Breast epithelium (tissue), 4 donors: ENCODE measurements at regions not wholly inside any gene's neighbourhood (a gene's known extent, or its start where the extent isn't known, plus 50 kb on each side); places are given as distances from the start of the nearest gene placed in this dataset.

Experiments
- DNase-seq, 2 donors: peaks; one replicate each; pipeline ENCODE4 v3.0.0-alpha.2; 2019; ENCODE audit warnings: low spot score in 2 of 2
- H3K27ac ChIP-seq, 2 donors: fragments of 200-600 bp; sonication (generic) in 1 of 2; one replicate each; pipeline ENCODE4 v1.5.1; 2016 to 2019; ENCODE audit warnings: mild to moderate bottlenecking in 1 of 2
- H3K27me3 ChIP-seq, 2 donors: fragments of 200-600 bp; sonication (generic) in 1 of 2; one replicate each; pipeline versions ENCODE4 v1.5.1 to v1.6.0; 2017 to 2019; ENCODE audit warnings: control low read depth in 1 of 2, mild to moderate bottlenecking in 1 of 2
- H3K36me3 ChIP-seq: fragments of 200-600 bp; one replicate; pipeline ENCODE4 v1.5.1; 2019
- H3K4me1 ChIP-seq, 2 donors: fragments of 200-600 bp; sonication (generic); one replicate each; pipeline ENCODE4 v1.5.1; 2016 to 2019; ENCODE audit warnings: control low read depth in 1 of 2
- H3K4me3 ChIP-seq, 3 donors: fragments of 200-600 bp; sonication (generic); 1 replicate in 2 of 3; 2 replicates in 1 of 3; pipeline ENCODE4 v1.5.1; 2016 to 2019; ENCODE audit warnings: mild to moderate bottlenecking in 3 of 3, moderate library complexity in 2 of 3
- H3K9me3 ChIP-seq, 2 donors: fragments of 200-600 bp; sonication (generic) in 1 of 2; one replicate each; pipeline ENCODE4 v1.5.1; 2016 to 2019; ENCODE audit warnings: control low read depth in 1 of 2
- CTCF ChIP-seq, 3 donors: fragments of 450-650 bp; IDR thresholded peaks; one replicate each; pipeline ENCODE4 v1.5.1; 2016 to 2017; ENCODE audit warnings: antibody characterized with exemption in 3 of 3, mild to moderate bottlenecking in 3 of 3, moderate library complexity in 3 of 3
- POLR2A ChIP-seq: fragments of 450-650 bp; IDR thresholded peaks from one replicate; pipeline ENCODE4 v1.6.1; 2016; ENCODE audit warnings: antibody characterized with exemption, mild to moderate bottlenecking, moderate library complexity
- POLR2AphosphoS5 ChIP-seq, 3 donors: sonication (generic); formaldehyde crosslinking; IDR thresholded peaks; one replicate each; pipeline ENCODE4 v1.6.1; 2017; ENCODE audit warnings: antibody characterized with exemption in 3 of 3
- intact Hi-C: fragments of 100-400 bp; cut with DNase I; formaldehyde crosslinking; loops from one replicate; pipeline ENCODE4 v1.15.1; 2023; ENCODE audit warnings: low total_unique reads

- H3K27me3 ChIP-seq: no peaks in the 10 kb centered on the region
- no peak for TF ChIP-seq POLR2AphosphoS5 (IDR thresholded peaks at IDR 0.05)
- H3K36me3 ChIP-seq: no peaks in the 10 kb centered on the region
- no peak overlapping the region for H3K4me3 ChIP-seq
- no peak overlapping the region for H3K27ac ChIP-seq
- no peak for DNase-seq
- H3K9me3 ChIP-seq: no peaks in the 10 kb centered on the region
- intact Hi-C loops: loop anchor here (5.0 kb wide), 1 partner anchor 1057 kb away; no protein-coding TSS in a partner anchor
- no peaks in the 10 kb centered on the region for H3K4me1 ChIP-seq
Observed at GRCh38 chr6:139649128-139649527, 274.7 kb upstream of the CITED2 start.

DNA sequence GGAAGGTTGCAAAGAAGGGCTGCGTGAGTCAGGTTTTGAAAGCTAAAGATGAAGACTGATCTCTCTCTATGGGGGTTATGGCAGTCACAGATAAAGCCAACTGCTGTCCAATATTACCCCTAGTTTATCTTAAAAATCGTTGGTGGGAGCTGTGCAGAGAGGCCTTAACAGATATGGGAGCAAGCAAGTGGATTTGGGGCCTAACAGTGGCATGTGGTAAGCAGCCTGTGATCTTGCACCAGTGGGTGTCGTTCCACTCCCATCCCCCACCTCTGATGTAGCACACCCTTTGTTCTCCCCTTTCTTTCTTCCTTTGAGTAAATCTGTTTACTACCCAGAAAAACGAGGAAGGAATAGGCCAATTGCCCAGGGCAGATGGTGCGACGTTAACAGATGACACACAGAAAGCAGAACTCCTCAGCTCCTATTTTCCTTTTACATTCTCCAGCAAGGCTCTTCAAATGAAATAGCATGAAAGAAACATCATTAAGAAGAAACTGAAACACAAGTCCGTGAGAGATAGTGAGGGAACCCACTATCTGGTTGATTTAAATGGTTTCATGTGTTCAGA, 274.1 kb upstream of the CITED2 start:
- TF ChIP-seq CTCF (IDR thresholded peaks at IDR 0.05) (no peak), POLR2A (no peak), POLR2AphosphoS5 (IDR thresholded peaks at IDR 0.05) (no peak)
- intact Hi-C loops: loop anchor here (5.0 kb wide), 1 partner anchor 1056 kb away; no protein-coding TSS in a partner anchor
- Histone ChIP-seq H3K27ac (no peak overlapping the region), H3K4me1 (no peaks in the 10 kb centered on the region), H3K9me3 (no peaks in the 10 kb centered on the region), H3K27me3 (no peaks in the 10 kb centered on the region), H3K36me3 (no peaks in the 10 kb centered on the region), H3K4me3 (no peak overlapping the region)
- DNase-seq: no peak

DNA sequence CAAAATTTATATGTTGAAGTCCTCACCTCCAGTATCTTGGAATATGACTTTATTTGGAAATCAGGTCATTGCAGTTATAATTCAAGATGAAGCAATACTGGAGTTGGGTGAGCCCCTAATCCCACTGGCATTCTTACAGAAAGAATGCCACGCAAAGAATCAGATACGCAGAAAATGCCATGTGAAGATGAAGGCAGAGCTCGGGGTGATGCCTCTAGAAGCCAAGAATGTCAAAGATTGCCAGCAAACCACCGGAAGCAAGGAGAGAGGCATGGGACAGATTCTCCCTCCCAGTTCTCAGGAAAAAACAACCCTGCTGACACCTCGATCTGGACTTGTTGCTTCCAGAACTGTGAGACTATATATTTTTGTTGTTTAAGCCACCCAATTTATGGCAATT, 273.4 kb upstream of the CITED2 start:
- no peaks in the 10 kb centered on the region for H3K27me3 ChIP-seq
- H3K4me3 ChIP-seq: no peak overlapping the region
- H3K4me1 ChIP-seq: no peaks in the 10 kb centered on the region
- TF ChIP-seq POLR2AphosphoS5 (IDR thresholded peaks at IDR 0.05): no peak
- intact Hi-C loops: loop anchor here (5.0 kb wide), 1 partner anchor 1056 kb away; no protein-coding TSS in a partner anchor
- H3K9me3 ChIP-seq: no peaks in the 10 kb centered on the region
- H3K27ac ChIP-seq: no peak overlapping the region
- DNase-seq: no peak
- no peaks in the 10 kb centered on the region for H3K36me3 ChIP-seq

DNA sequence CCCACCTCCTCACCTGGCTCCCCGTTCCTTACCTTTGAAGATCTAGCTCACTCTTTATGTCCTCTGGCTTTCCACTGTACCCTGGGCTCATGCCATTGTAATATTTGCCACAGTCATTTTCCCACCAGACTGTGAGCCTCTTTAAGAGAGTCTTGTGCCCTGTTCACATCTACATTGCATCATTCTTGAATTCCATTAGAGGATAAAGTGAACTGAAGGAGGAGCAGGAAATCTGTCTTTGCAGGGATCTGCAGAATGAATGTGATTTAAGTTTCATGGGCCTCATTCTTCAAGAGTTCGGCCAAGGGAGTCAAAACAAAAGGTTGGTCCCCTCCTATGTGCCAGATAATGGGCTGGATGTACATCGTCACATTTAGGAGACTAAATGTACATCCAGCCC, 272.6 kb upstream of the CITED2 start:
- H3K9me3 ChIP-seq: no peaks in the 10 kb centered on the region
- TF ChIP-seq POLR2AphosphoS5 (IDR thresholded peaks at IDR 0.05): no peak
- no peak for TF ChIP-seq POLR2A
- TF ChIP-seq CTCF (IDR thresholded peaks at IDR 0.05): no peak
- no peak overlapping the region for H3K27ac ChIP-seq
- H3K4me1 ChIP-seq: no peaks in the 10 kb centered on the region
- no peak for DNase-seq
- no peaks in the 10 kb centered on the region for H3K27me3 ChIP-seq
- no peak overlapping the region for H3K4me3 ChIP-seq
- H3K36me3 ChIP-seq: no peaks in the 10 kb centered on the region
- intact Hi-C loops: loop anchor here (5.0 kb wide), 1 partner anchor 1055 kb away; no protein-coding TSS in a partner anchor

DNA sequence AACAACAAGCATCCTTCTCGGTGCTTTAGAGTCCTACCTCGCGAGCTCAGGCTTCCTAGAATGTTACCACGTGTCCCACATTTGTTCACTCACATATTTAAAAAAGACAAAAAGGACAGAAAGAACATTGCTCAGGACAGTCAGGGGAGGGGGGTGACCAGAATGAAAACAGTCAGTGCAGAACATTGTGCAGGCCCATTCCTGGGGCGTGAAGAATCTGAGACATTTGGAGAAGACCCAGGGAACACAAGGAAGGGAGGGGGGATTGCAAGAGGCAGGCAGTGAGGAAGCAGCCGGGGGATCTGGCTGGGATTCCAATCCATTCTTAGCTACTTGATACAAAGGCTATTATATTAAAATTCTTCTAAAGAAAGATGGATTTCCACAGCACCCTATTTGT, 270.4 kb upstream of the CITED2 start:
- Histone ChIP-seq H3K27me3 (no peaks in the 10 kb centered on the region), H3K9me3 (no peaks in the 10 kb centered on the region), H3K36me3 (no peaks in the 10 kb centered on the region), H3K27ac (peak overlapping the region in 1 of 2 donors; percentile 10), H3K4me3 (no peak overlapping the region), H3K4me1 (no peaks in the 10 kb centered on the region)
- intact Hi-C loops: loop anchor here (5.0 kb wide), 1 partner anchor 1053 kb away; no protein-coding TSS in a partner anchor
- TF ChIP-seq CTCF (IDR thresholded peaks at IDR 0.05) (no peak), POLR2AphosphoS5 (IDR thresholded peaks at IDR 0.05) (no peak), POLR2A (no peak)
- DNase-seq: peak in 1 of 2 donors; percentile 41

- no peaks in the 10 kb centered on the region for H3K4me1 ChIP-seq
- H3K27me3 ChIP-seq: no peaks in the 10 kb centered on the region
- no peaks in the 10 kb centered on the region for H3K36me3 ChIP-seq
- intact Hi-C loops: no loop called here
- DNase-seq: no peak
- no peaks in the 10 kb centered on the region for H3K9me3 ChIP-seq
- no peak overlapping the region for H3K27ac ChIP-seq
- TF ChIP-seq POLR2AphosphoS5 (IDR thresholded peaks at IDR 0.05) (no peak), CTCF (IDR thresholded peaks at IDR 0.05) (no peak), POLR2A (no peak)
- no peak overlapping the region for H3K4me3 ChIP-seq
Observed at GRCh38 chr6:139643986-139644385, 269.5 kb upstream of the CITED2 start.
